Inferior parietal cortex (tissue), 1 donor: ENCODE measurements at regions not wholly inside any gene's neighbourhood (a gene's known extent, or its start where the extent isn't known, plus 50 kb on each side); places are given as distances from the start of the nearest gene placed in this dataset.

Experiments
- DNase-seq: peaks from one replicate; pipeline ENCODE4 v3.0.0-alpha.2; 2016; ENCODE audit errors: extremely low spot score

DNA sequence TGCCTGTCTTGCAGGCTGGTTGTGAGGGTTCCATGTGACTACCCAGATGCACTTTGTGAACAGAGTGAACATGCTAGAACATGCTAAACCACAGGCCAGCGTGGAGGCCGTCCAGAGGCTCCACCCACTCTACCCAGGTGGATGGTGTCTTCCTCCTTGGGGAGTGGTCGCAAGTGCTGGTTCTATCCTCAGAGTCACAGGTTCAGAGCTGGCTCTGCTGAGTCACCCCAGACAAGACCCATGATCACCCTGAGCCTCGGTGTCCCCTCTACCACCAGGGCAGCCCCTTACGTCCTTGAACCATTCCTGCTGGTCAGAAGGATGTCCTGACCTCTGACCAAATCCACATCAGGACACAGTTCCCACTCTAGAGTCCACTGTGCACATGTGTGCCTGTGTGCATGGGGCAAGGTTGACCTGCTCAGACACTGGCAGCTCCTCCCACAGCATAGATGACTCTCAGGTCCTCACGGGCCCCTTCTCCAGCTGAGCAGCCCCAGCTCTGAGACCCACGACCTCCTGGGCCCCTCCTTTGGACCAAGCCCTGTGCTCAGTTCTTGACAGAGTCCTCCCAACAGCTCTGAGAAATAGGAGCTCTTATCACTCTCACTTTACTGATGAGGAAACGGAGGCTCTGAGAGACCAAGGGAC is 391.8 kb downstream of the MATN1 start:
- DNase-seq: no peak

DNA sequence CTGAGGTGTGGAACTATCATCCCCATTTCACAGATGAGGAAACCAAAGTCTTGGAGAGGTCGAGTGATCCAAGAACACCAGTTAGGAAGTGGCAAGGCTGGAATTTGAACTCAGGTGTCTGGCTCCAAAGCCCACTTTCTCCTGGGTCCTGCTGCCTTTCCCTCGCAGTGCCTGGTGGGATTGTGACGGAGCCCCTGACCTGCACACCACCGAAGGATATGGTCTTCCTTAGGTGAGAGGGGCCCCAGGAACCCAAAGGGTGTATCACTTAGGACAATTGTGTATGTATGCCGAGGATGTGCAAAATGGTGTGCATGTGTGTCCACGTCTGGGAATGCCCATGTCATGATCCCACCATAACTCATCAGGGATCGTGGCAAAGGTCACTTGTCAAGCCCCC is 392.7 kb downstream of the MATN1 start:
- no peak for DNase-seq

DNA sequence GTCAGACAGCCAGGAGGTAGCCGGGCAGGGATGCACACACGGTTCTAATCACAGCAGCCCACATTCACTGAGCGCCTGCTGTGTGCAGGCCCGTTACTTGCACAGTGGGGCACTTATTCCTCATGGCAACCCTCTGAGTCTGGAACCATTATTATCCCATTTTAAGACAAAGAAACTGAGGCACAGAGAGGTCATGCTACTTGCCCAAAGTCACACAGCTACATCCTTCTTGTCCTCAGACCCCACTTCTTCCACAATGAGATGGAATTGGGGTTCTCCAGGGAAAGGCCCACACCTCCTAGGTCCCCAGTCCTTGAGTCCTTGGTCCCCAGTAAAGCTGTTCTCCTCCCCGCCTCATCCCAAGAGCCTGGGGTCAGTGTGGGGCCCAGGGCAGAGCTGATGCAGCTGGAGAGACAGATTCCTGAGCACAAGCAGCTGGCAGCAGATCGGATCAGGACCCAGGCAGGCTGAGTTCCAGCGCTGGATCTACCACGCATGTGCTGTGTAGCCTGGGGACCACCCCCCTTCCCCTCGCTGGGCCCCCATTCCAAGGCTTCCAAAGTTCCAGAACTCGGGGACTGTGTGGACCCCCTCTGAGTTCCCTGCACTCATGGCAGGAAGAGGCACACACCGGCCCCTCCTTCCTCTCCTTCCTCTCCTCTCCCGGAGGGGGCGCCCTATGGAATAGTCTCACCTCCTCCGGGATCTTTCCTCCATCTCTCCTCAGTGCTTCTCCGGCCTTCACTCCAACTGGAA is 393.4 kb downstream of the MATN1 start:
- DNase-seq: no peak

DNA sequence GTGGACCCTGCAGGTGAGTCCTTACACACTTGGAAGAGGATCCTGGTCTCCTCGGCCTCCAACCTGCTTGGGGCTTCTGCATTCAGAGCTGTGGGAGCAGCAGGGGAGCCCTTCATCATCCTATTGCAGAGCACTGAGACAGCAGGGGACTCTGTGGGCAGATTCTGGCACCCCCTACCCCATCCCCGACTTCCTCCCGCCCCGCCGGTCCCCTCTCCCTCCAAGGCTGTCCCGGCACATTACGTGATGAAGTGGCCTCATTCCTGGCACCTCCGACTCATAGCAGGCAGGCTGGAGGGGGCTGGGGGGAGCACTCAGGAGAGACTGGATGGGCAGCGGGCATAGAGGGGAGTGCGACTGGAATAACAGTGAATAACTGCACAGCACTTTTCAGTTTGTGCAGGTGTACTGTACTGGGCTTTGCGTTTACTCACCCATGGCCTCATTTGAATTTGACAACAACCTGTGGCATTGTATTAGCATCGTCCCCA is 394.1 kb downstream of the MATN1 start:
- no peak for DNase-seq

DNA sequence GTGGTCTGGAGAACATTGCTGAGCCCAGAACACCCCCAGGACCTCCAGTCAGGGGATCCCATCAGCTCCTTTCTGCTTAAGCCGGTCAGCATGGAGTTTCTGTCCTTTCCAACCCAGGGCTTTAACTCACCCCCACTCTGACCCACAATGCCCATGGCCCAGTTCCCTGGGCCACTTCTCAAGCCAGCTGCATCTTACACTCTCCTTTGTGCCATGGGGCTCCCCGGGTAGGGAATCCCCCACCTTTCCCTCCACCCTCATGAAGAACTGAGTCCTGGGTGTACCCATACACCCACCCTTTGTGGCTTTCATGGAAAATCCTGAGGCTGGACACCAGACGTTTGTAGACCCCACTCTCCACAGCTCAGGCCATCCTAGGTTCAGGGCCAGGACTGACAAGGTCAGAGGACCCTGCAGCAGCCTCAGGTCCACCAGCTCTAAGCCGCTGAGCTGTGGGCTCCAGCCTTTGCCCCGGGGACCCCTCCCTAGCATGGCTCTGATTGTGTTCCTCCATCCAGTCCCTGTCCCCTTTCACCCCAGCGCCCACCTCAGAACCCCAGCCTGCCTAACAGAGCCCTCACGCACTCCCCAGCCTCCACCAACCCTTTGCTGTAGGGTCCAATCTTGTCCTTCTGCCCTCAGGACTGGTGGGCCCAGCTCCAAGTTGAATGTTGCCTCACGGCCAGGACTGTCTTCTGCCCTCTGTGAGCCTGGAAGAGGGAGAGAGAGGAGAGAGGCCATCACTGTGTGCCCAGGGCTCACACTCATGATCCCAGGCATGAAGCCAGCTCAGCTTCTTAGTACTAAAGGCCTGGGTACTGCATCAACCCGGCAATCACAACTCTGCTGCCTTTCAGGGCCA is 394.8 kb downstream of the MATN1 start:
- DNase-seq: no peak

DNA sequence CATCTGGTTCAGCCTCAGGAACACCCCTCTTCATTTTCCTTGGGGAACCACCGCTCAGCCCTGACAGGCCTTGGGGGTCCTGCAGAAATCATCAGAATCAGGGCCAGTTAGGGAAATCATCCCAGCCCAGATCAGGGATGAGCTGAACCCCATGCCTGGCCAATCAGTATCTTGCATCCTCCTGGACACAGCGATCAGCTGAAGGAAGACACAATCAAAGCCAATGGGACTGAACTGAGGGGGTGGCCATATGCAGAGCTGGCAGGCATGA is 395.4 kb downstream of the MATN1 start:
- no peak for DNase-seq

DNA sequence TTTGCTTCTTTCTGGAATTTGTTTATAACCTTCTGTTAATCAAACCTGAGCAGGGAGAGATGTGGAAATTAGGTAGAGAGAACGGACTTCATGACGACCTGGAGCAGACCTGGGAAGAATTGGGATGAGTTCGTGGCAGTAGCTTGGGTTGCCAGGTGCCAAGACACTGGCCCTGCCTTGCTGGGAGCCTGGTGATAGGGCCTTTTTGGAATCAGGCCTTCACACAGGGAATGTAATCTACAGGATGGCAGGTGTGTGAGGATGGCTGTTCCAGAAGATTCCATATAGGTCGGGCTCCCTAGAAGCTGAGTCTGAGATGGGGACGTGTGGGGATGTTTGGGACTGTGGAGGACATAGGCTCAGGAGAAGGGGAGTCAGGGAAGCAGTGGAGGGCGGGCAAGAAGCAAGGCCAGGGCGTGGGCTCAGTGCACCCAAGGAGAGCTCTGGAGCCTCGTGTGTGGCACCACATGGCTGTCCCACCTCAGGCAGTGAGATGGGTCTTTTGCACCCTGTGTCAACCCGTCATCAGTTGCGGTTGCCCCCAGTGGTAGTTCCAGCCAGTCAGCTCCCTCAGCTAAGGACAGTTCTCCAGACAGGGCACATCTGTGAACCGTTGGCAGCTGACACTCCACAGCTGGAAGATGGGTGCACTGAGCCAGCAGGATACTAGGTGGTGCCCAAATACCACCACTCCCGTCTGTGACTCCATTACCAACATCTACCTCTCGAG is 395.9 kb downstream of the MATN1 start:
- DNase-seq: no peak

DNA sequence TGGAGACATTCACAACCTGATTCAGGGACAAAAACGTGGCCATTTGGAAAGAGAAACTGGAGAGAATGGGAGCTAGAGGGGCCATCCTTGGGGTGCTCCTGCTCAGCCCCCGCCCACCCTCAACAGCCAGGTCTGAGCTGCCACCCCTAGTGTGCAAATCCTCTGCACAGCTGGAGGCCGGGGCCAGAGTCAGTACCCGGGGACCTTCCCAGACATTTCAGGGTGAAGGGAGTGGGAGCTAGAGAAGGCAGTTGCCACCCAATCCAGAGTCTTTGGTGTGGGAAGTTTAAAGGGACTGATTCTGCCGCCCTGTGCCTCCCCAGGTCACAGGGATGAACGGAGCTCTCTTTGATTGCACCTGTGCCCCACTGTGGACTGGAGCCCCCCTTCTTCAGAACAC is 397.4 kb downstream of the MATN1 start:
- no peak for DNase-seq

DNA sequence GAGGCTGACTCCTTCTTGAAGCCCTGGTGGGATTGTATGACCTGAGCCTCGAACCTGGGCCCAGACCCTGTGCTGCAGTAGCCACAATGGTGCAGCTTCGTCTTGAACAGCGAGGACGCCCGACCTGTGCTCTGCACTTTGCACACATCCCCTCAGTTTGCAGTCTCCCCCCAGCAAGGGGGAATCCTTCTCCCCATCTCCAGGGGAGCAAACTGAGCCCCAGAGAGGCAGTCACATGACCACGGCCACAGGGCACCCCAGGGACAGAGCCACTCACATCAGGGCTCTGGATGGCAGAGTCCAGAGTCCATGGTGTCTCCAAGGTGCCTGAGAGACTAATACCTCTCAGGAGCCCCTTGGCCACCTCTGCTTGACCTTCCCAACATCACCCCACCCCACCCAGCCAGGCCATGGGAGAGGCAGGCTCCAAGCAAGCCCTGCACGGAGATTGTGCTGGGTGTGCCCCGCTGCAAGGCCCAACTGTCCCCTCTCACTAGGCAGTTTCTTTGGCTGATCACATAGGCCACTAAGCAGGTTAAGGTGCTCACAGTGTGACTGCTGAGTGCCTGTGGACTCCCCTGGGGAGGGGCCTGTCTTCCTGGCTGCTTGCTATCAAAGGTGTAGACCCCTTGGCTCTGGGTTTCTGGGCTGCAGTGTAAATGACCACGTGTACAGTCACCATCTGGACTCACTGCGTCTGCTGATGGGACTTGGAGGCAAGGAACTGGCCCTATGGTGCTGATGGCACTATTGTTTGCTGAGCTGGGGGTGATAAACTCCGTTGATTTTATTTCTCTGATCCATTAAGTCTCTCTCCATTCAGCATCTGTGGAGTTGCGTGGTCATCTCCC is 398.1 kb downstream of the MATN1 start:
- no peak for DNase-seq

DNA sequence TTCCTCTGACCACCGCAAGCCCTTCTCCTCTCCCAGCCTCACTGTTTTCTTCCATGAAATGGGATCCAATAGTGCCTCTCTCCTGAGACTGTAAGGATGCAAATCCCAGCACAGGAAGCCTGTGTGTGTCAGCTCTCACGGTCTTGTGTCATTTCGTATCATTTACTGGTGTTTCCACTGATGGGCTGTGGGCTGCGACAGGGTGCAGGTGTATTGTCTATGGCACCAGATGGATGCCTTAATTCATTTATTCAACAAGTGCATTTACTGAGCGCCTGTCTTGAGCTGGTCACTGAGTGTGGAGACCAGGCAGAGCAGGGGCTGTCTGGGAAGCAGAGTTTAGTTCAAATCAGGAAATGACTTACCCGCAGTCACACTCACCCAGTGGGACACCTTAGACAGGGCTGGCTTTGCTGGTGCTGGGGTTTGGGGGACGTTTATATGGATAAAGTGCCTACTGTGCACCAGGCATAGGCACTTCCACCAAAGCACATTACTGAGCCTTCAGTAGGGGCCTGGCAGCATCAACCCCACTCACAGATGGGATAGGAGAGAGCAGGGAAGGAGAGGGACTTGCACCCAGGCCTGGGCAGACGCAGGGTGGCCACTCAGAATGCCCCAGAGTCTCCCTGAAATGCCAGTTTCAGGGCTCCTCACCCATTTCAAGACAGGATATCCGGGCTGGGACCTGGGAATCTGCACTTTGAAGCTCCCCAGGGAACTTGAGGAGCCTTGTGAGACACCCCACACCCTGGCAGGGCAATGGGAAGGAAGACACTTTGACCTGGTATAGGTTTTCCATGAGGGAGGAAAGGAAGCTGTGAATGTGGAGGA is 398.9 kb downstream of the MATN1 start:
- no peak for DNase-seq

DNA sequence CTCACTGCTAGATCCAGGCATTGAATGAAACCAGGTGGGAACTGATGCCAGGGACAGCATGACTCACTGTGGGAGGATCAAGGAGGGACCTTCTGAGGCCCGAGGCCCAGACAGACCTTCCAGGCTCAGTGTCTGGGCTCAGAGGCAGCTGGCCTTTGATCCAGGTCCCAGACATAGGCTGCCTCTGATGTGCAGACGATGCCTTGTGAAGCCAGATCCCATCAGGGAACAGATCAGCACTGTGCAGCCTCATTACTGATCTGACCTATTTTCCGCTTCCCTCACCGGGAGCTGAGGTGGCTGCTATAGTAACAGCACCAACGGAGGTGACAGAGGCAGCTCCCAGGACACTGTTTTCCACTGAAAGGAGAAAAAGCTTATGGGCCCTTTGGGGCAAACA is 399.5 kb downstream of the MATN1 start:
- no peak for DNase-seq

DNA sequence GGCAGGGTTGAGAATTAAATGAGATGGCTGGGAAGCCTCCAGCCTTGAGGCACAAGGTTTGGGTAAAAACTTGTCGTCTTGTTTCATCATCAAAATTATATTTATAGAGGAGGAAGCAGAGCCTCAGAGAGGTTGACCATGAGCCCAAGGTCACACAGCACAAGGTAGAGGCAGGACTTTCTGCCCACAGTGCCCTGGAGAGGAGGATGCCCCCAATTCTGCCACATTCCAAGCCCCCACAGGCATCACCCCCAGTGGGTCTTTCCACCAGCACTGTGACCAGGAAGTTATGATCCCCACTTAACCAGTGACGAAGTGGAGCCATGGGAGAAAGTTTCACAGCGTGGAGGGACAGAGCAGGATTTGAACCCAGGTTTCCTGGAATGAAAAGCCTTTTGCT is 400.0 kb downstream of the MATN1 start:
- no peak for DNase-seq

DNA sequence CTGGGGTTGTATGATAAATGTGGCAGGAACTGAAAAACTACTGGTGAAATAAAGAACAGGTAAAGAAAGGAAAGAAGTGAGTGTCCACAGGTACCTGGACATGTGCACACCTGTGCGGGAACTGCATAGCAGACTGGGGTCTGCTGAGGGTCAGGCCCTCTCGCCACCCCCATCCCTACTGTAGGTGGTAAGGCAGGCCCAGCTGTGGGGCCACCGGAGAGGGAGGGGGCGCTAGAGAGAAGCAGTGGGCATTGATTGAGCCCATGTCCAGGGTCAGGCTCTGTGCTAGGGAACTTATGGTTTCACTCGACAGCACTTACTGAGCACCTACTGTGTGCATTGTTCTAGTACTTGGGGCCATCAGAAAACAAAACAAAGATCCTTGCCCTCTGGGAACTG is 400.5 kb downstream of the MATN1 start:
- DNase-seq: no peak

DNA sequence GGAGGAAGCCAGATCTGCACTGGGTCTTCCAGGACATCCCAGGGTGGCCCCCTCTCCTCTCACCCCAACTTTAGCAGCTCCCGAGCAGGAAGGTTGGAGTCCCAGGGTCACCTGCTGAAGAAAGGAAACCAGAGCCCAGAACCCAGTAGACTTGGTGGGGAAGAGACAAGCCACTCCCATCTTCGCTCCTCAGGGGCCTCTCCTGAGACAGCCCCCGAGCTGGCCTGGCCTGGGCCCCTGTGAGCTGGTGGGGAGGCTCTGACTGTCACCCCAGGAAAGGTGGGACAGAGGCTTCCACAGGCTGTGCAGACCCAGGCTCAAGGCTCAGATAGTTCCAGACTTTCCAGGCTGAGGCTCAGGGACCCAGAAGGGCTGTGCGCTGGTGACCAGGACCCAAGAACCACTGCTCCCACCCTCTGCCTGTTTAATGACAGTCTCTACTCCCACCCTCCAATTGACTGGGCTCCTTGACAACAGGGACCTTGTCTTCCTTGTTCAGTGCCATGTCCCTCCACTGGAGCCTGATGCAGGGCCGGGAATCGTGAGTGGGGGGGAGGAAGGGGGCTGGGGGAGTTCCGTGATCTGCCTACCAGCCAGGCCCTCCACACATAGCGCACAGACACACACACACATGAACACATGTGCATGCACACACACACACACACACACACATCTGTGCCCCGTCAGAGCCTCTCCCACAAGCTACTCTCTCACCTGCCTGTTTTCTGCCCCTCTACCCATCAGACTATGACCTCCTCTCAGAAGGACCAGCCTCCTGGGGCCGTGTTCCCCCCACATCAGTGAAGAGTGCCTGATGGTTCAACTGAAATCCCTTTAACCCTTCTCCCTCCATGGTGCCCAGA is 401.2 kb downstream of the MATN1 start:
- no peak for DNase-seq

DNA sequence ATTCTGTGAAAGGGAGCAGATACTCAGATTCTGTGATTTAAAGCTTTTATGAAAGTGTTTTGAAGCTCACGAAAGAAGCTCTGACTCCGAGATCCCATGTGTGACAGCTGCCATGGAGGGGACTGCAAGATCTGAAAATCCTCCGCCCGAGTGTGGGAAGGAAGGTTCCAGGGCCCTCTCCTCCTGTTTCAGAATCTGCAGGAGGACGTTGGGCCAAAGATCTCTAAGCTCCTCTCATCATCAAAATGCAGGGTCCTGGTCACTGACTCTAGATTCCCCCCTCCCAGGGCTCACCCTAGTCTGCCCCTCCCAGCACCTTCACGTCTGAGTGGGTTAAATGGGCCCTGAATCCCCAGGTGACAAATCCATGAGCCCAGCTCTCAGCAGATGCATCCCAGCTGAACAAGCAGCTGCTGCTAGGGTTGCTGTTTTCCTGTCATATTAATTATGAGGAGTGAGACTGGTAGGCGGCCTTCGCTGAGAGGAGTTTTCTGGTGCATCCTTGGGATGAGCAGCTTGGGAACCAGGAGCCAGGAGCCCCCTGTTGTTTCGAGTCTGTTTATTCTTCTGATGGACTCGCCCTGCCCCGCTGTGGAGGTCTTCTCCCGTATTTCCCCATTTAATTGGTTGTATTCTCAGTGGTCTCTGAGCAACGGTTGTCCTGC is 402.0 kb downstream of the MATN1 start:
- DNase-seq: no peak

DNA sequence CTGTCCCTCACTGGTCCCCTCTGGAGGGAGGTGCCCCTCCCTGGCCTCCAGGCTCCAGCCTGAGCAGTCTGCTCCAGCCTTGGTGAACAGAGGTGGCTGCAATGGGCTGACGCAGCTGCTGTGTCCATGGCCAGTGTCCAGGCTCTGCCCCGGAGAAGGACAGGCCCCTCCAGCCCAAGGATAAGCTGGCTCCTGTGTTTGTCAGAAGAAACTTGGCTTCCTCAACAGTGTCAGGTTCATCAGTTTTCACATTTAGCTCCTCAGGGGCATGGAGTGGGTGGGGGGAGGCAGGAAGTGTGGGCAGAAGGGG is 402.8 kb downstream of the MATN1 start:
- DNase-seq: no peak

DNA sequence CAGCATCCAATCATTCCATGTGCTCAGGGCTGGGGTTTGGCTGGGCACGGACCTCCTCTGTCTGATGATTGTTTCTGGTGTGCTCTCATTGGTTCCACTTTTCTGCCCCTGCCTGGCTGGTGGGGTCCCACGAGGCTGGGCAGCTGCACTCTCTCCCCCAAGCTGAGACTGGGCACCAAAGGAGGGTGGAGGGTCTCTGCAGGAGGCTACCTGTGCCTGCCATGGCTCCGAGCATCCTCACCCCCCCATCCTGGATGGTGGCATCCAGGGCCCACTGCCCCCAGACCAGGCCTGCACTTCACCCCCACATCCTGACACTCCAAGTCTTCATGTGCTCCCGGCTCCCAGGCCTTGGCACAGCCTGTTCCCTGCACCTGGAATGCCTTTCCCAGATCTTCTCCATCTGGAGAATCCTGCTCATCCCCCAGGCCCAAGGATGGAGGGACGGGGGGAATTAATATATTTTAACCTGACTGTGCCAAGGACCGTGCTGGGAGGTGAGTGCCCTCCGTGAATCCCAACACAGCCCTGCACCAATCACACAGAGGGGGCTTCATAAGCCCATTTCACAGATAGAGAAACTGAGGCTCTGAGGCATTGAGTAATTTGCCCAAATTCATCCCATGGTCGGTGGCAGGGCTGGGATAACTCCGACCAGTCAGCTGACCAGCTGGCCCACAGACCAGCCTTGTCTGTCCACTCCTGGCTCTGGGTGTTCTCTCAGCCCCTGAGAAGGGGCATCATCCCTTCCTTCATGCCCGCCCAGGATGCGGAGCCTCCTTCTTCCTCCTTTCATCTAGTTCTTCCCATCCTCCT is 403.4 kb downstream of the MATN1 start:
- DNase-seq: no peak
